ENCODE measurements at regions not wholly inside any gene's neighbourhood (a gene's known extent, or its start where the extent isn't known, plus 50 kb on each side); places are given as distances from the start of the nearest gene placed in this dataset.

- no peaks in the 10 kb centered on the region for H3K27me3 ChIP-seq
- no peak overlapping the region for H3K4me3 ChIP-seq
- no peaks in the 10 kb centered on the region for H3K4me1 ChIP-seq (replicated peaks in 1 of 2)
- no peak overlapping the region for H3K27ac ChIP-seq
- WGBS, 4 donors, result 53 to 72% (median 66%) methylated on average over 3 of the region's 3 CpGs
- intact Hi-C loops (cut with DNase I), result no loop called here
- no peaks in the 10 kb centered on the region for H3K36me3 ChIP-seq (replicated peaks in 1 of 2)
- no peak for DNase-seq
- no peaks in the 10 kb centered on the region for H3K9me3 ChIP-seq (replicated peaks in 1 of 3)
- TF ChIP-seq POLR2A (IDR thresholded peaks at IDR 0.05) (no peak), CTCF (IDR thresholded peaks at IDR 0.05) (no peak)
These were observed 533.2 kb upstream of the GBE1 start for GRCh38 chr3:82294609-82295008.

GRCh38 chr3:82293867-82294266, 532.4 kb upstream of the GBE1 start:
- no peak overlapping the region for H3K27ac ChIP-seq
- TF ChIP-seq POLR2A (IDR thresholded peaks at IDR 0.05), result no peak
- TF ChIP-seq CTCF (IDR thresholded peaks at IDR 0.05), result no peak
- H3K9me3 ChIP-seq (replicated peaks in 1 of 3), result peaks cover 0 to 5% (median 0%) of the 10 kb centered on the region in 3 donors
- no peaks in the 10 kb centered on the region for H3K36me3 ChIP-seq (replicated peaks in 1 of 2)
- no peak for DNase-seq
- no peaks in the 10 kb centered on the region for H3K27me3 ChIP-seq
- H3K4me1 ChIP-seq (replicated peaks in 1 of 2), result no peaks in the 10 kb centered on the region
- intact Hi-C loops (cut with DNase I), result no loop called here
- H3K4me3 ChIP-seq, result no peak overlapping the region

- Histone ChIP-seq H3K4me1 (replicated peaks in 1 of 2) (no peaks in the 10 kb centered on the region), H3K27me3 (no peaks in the 10 kb centered on the region), H3K36me3 (replicated peaks in 1 of 2) (no peaks in the 10 kb centered on the region), H3K4me3 (no peak overlapping the region), H3K9me3 (replicated peaks in 1 of 3) (peaks cover 0 to 7% (median 0%) of the 10 kb centered on the region in 3 donors), H3K27ac (no peak overlapping the region)
- no peak for DNase-seq
- intact Hi-C loops (cut with DNase I), result no loop called here
- no peak for TF ChIP-seq CTCF (IDR thresholded peaks at IDR 0.05)
- WGBS, 4 donors, result 76 to 83% (median 79%) methylated on average over 1 of the region's 1 CpG
These were observed 532.0 kb upstream of the GBE1 start for GRCh38 chr3:82293435-82293834.

GRCh38 chr3:82287562-82287961, 526.1 kb upstream of the GBE1 start:
- TF ChIP-seq POLR2A (IDR thresholded peaks at IDR 0.05) (no peak), CTCF (IDR thresholded peaks at IDR 0.05) (no peak)
- no peaks in the 10 kb centered on the region for H3K36me3 ChIP-seq (replicated peaks in 1 of 2)
- H3K27ac ChIP-seq, result no peak overlapping the region
- no peaks in the 10 kb centered on the region for H3K27me3 ChIP-seq
- WGBS, 4 donors, result 75 to 92% (median 85%) methylated on average over 3 of the region's 3 CpGs
- no peak overlapping the region for H3K4me3 ChIP-seq
- peaks cover 0 to 7% (median 0%) of the 10 kb centered on the region in 3 donors for H3K9me3 ChIP-seq (replicated peaks in 1 of 3)
- H3K4me1 ChIP-seq (replicated peaks in 1 of 2), result no peaks in the 10 kb centered on the region
- intact Hi-C loops (cut with DNase I), result no loop called here
- no peak for DNase-seq
